Neural cell (in vitro differentiated cells): ENCODE measurements at regions not wholly inside any gene's neighbourhood (a gene's known extent, or its start where the extent isn't known, plus 50 kb on each side); places are given as distances from the start of the nearest gene placed in this dataset.

Experiments
- H2AFZ ChIP-seq: fragments of 200-600, 300-800 bp; sonication (generic), shearing (Covaris generic); 2 replicates; pipeline ENCODE4 v1.6.0; 2014; ENCODE audit warnings: low read depth, mild to moderate bottlenecking, antibody characterized with exemption, low read length, moderate library complexity
- H3F3A ChIP-seq: fragments of 200-600 bp; shearing (Covaris generic); 2 replicates; pipeline ENCODE4 v1.6.1; 2016; ENCODE audit warnings: mild to moderate bottlenecking, moderate library complexity, mixed read lengths, antibody characterized with exemption, low read length; ENCODE audit not compliant: insufficient read depth, poor library complexity, severe bottlenecking
- H3K27ac ChIP-seq: fragments of 200-600, 300-800 bp; sonication (generic), shearing (Covaris generic); 2 replicates; pipeline ENCODE4 v1.5.1; 2014; ENCODE audit warnings: mild to moderate bottlenecking, low read length, moderate library complexity
- H3K27me3 ChIP-seq: fragments of 300-800, 200-600 bp; sonication (generic), shearing (Covaris generic); 2 replicates; pipeline ENCODE4 v1.6.0; 2014; ENCODE audit warnings: mild to moderate bottlenecking, low read depth, low read length, moderate library complexity; ENCODE audit not compliant: insufficient read depth
- H3K36me3 ChIP-seq: fragments of 300-800, 200-600 bp; sonication (generic), shearing (Covaris generic); 2 replicates; pipeline ENCODE4 v1.5.1; 2014; ENCODE audit warnings: mild to moderate bottlenecking, antibody characterized with exemption, low read length, moderate library complexity; ENCODE audit not compliant: insufficient read depth
- H3K4me2 ChIP-seq: fragments of 300-800, 200-600 bp; sonication (generic), shearing (Covaris generic); 2 replicates; pipeline ENCODE4 v1.6.0; 2014; ENCODE audit warnings: mild to moderate bottlenecking, low read length
- H3K4me3 ChIP-seq: fragments of 300-800, 200-600 bp; sonication (generic), shearing (Covaris generic); 2 replicates; pipeline ENCODE4 v1.5.1; 2014; ENCODE audit warnings: mild to moderate bottlenecking, low read length, moderate library complexity
- H3K79me2 ChIP-seq: fragments of 200-600 bp; shearing (Covaris generic); replicated peaks from 2 replicates; pipeline ENCODE4 v1.6.0; 2014; ENCODE audit warnings: mild to moderate bottlenecking, low read length, moderate library complexity; ENCODE audit not compliant: insufficient read depth
- H3K9ac ChIP-seq: fragments of 300-800, 200-600 bp; sonication (generic), shearing (Covaris generic); 2 replicates; pipeline ENCODE4 v1.6.1; 2016; ENCODE audit warnings: mild to moderate bottlenecking, low read length, mixed read lengths
- H3K9me2 ChIP-seq: fragments of 200-600 bp; shearing (Covaris generic); 2 replicates; pipeline ENCODE4 v1.6.1; 2016; ENCODE audit warnings: mild to moderate bottlenecking, low read length, mixed read lengths; ENCODE audit not compliant: insufficient read depth
- H3K9me3 ChIP-seq: fragments of 200-600, 300-800 bp; sonication (generic), shearing (Covaris generic); 2 replicates; pipeline ENCODE4 v1.6.1; 2016; ENCODE audit warnings: mild to moderate bottlenecking, mixed run types, low read length, moderate library complexity, mixed read lengths
- H4K20me1 ChIP-seq: fragments of 200-600 bp; shearing (Covaris generic); 2 replicates; pipeline ENCODE4 v1.6.1; 2016; ENCODE audit warnings: mild to moderate bottlenecking, mixed run types; ENCODE audit not compliant: insufficient read depth
- CTCF ChIP-seq: fragments of 450-650 bp; IDR thresholded peaks from 2 replicates; pipeline ENCODE4 v1.5.1; 2014; ENCODE audit warnings: antibody characterized with exemption, mild to moderate bottlenecking, moderate library complexity; ENCODE audit not compliant: poor library complexity, severe bottlenecking
- EP300 ChIP-seq: fragments of 450-650 bp; conservative IDR thresholded peaks from 2 replicates; pipeline ENCODE4 v1.6.1; 2014; ENCODE audit warnings: antibody characterized with exemption, mild to moderate bottlenecking, moderate library complexity; ENCODE audit not compliant: poor library complexity, severe bottlenecking
- EZH2 ChIP-seq: fragments of 200-600, 300-800 bp; shearing (Covaris generic), sonication (generic); IDR thresholded peaks from 2 replicates; pipeline ENCODE4 v1.6.1; 2014; ENCODE audit warnings: antibody characterized with exemption, low read length, borderline replicate concordance, mild to moderate bottlenecking; ENCODE audit not compliant: insufficient read depth, poor library complexity, severe bottlenecking
- MXI1 ChIP-seq: fragments of 450-650 bp; conservative IDR thresholded peaks from 2 replicates; pipeline ENCODE4 v1.6.1; 2014; ENCODE audit warnings: antibody characterized with exemption, mild to moderate bottlenecking; ENCODE audit not compliant: poor library complexity, severe bottlenecking
- POLR2AphosphoS5 ChIP-seq: IDR thresholded peaks from 2 replicates; pipeline ENCODE4 v1.6.1; 2012
- RAD21 ChIP-seq: fragments of 450-650 bp; conservative IDR thresholded peaks from 2 replicates; pipeline ENCODE4 v1.6.1; 2014; ENCODE audit warnings: antibody characterized with exemption, mild to moderate bottlenecking, moderate library complexity
- REST ChIP-seq: IDR thresholded peaks from 2 replicates; pipeline ENCODE4 v1.6.1; 2012; ENCODE audit warnings: borderline replicate concordance
- SMC3 ChIP-seq: fragments of 450-650 bp; conservative IDR thresholded peaks from 2 replicates; pipeline ENCODE4 v1.6.1; 2014; ENCODE audit warnings: antibody characterized with exemption, mild to moderate bottlenecking, moderate library complexity; ENCODE audit not compliant: poor library complexity
- TAF1 ChIP-seq: IDR thresholded peaks from 2 replicates; pipeline ENCODE4 v1.6.1; 2012; ENCODE audit warnings: low read depth

- H3K36me3 ChIP-seq = no peaks in the 10 kb centered on the region
- H4K20me1 ChIP-seq = no peaks in the 10 kb centered on the region
- no peaks in the 10 kb centered on the region for H3K9me3 ChIP-seq
- no peaks in the 10 kb centered on the region for H3F3A ChIP-seq
- H3K27me3 ChIP-seq = no peaks in the 10 kb centered on the region
- no peaks in the 10 kb centered on the region for H3K79me2 ChIP-seq
- TF ChIP-seq POLR2AphosphoS5 (no peak), SMC3 (no peak), CTCF (no peak), TAF1 (no peak), MXI1 (no peak), EP300 (no peak), RAD21 (no peak), EZH2 (no peak), REST (no peak)
- H3K4me3 ChIP-seq = no peak overlapping the region
- no peak overlapping the region for H3K4me2 ChIP-seq
- no peak overlapping the region for H3K27ac ChIP-seq
- H3K9ac ChIP-seq = no peak overlapping the region
- H2AFZ ChIP-seq = no peak overlapping the region
- H3K9me2 ChIP-seq = no peaks in the 10 kb centered on the region
These were observed 206.9 kb upstream of the ZBTB20 start for GRCh38 chr3:115354010-115354409.

GRCh38 chr3:115357456-115357855 is 210.4 kb upstream of the ZBTB20 start:
- Histone ChIP-seq H3F3A (no peaks in the 10 kb centered on the region), H3K9me3 (no peaks in the 10 kb centered on the region), H3K79me2 (no peaks in the 10 kb centered on the region), H3K9ac (no peak overlapping the region), H3K27me3 (no peaks in the 10 kb centered on the region), H3K36me3 (no peaks in the 10 kb centered on the region), H2AFZ (no peak overlapping the region), H3K27ac (peak overlapping the region; percentile 66), H3K9me2 (no peaks in the 10 kb centered on the region), H4K20me1 (no peaks in the 10 kb centered on the region), H3K4me2 (no peak overlapping the region), H3K4me3 (no peak overlapping the region)
- TF ChIP-seq CTCF (no peak), RAD21 (peak; percentile 5), SMC3 (no peak), EZH2 (no peak), POLR2AphosphoS5 (peak; percentile 50), REST (peak; percentile 25), EP300 (peak; percentile 86), MXI1 (no peak), TAF1 (no peak)
